Osteoblast (primary cell): ENCODE measurements at regions not wholly inside any gene's neighbourhood (a gene's known extent, or its start where the extent isn't known, plus 50 kb on each side); places are given as distances from the start of the nearest gene placed in this dataset.

Source experiments
- DNase-seq: peaks from one replicate; pipeline ENCODE4 v3.0.0; 2011; ENCODE audit warnings: low spot score, mixed read lengths; ENCODE audit not compliant: insufficient read length; ENCODE audit errors: missing footprints
- H2AFZ ChIP-seq: 2 replicates; pipeline ENCODE4 v1.6.0; 2011; ENCODE audit warnings: mild to moderate bottlenecking, low read length
- H3K27ac ChIP-seq: 2 replicates; pipeline ENCODE4 v1.5.1; 2011; ENCODE audit warnings: mild to moderate bottlenecking, low read depth, low read length, moderate library complexity
- H3K27me3 ChIP-seq: 2 replicates; pipeline ENCODE4 v1.6.0; 2012; ENCODE audit warnings: mild to moderate bottlenecking, control low read depth, inconsistent platforms, low read length, moderate library complexity; ENCODE audit not compliant: insufficient read depth
- H3K36me3 ChIP-seq: 2 replicates; pipeline ENCODE4 v1.5.1; 2011; ENCODE audit warnings: mild to moderate bottlenecking, low read length, control low read depth, moderate library complexity; ENCODE audit not compliant: insufficient read depth
- H3K4me1 ChIP-seq: 2 replicates; pipeline ENCODE4 v1.5.1; 2011; ENCODE audit warnings: mild to moderate bottlenecking, low read length, control low read depth, moderate library complexity; ENCODE audit not compliant: insufficient read depth
- H3K4me2 ChIP-seq: 2 replicates; pipeline ENCODE4 v1.6.0; 2011; ENCODE audit warnings: mild to moderate bottlenecking, low read length; ENCODE audit not compliant: insufficient read depth
- H3K4me3 ChIP-seq: fragments of 200-600 bp; sonication (generic); 3 replicates; pipeline ENCODE4 v1.5.1; 2012; ENCODE audit warnings: mild to moderate bottlenecking, low read length, inconsistent platforms; ENCODE audit not compliant: insufficient read depth
- H3K79me2 ChIP-seq: 2 replicates; pipeline ENCODE4 v1.6.0; 2012; ENCODE audit warnings: mild to moderate bottlenecking, low read length, control low read depth, inconsistent platforms; ENCODE audit not compliant: insufficient read depth
- H3K9me3 ChIP-seq: 2 replicates; pipeline ENCODE4 v1.5.1; 2011; ENCODE audit warnings: low read depth, low read length, control low read depth
- H4K20me1 ChIP-seq: 2 replicates; pipeline ENCODE4 v1.6.0; 2012; ENCODE audit warnings: mild to moderate bottlenecking, low read length, control low read depth; ENCODE audit not compliant: insufficient read depth
- CTCF ChIP-seq: IDR thresholded peaks from 2 replicates; pipeline ENCODE4 v1.5.1; 2011; ENCODE audit warnings: mild to moderate bottlenecking, low read depth, low read length, moderate library complexity; ENCODE audit errors: extremely low read depth

- Histone ChIP-seq H4K20me1 (no peaks in the 10 kb centered on the region), H3K27ac (no peak overlapping the region), H3K4me3 (no peak overlapping the region), H3K79me2 (no peaks in the 10 kb centered on the region), H2AFZ (no peak overlapping the region), H3K27me3 (no peaks in the 10 kb centered on the region), H3K4me2 (no peak overlapping the region), H3K4me1 (peaks cover 24% of the 10 kb centered on the region), H3K36me3 (no peaks in the 10 kb centered on the region), H3K9me3 (no peaks in the 10 kb centered on the region)
- TF ChIP-seq CTCF, result no peak
- DNase-seq, result peak; percentile 69
These were observed 128.8 kb upstream of the FAM20C start for GRCh38 chr7:63521-64021.

GRCh38 chr7:64098-64915 lies 128.1 kb upstream of the FAM20C start:
- peak; percentile 76 for TF ChIP-seq CTCF

GRCh38 chr7:64916-65341 lies 127.4 kb upstream of the FAM20C start:
- H3K9me3 ChIP-seq, result no peaks in the 10 kb centered on the region
- TF ChIP-seq CTCF, result no peak
- H3K27ac ChIP-seq, result no peak overlapping the region
- H3K36me3 ChIP-seq, result no peaks in the 10 kb centered on the region
- no peaks in the 10 kb centered on the region for H3K27me3 ChIP-seq
- H3K4me2 ChIP-seq, result no peak overlapping the region
- no peaks in the 10 kb centered on the region for H3K79me2 ChIP-seq
- H2AFZ ChIP-seq, result no peak overlapping the region
- peaks cover 28% of the 10 kb centered on the region for H3K4me1 ChIP-seq
- no peak overlapping the region for H3K4me3 ChIP-seq
- no peaks in the 10 kb centered on the region for H4K20me1 ChIP-seq
- peak; percentile 45 for DNase-seq

More at GRCh38 chr7:64098-64915, 128.1 kb upstream of the FAM20C start:
- no peaks in the 10 kb centered on the region for H3K36me3 ChIP-seq
- no peaks in the 10 kb centered on the region for H3K79me2 ChIP-seq
- H2AFZ ChIP-seq, result no peak overlapping the region
- H3K4me3 ChIP-seq, result no peak overlapping the region
- H3K4me1 ChIP-seq, result peaks cover 28% of the 10 kb centered on the region
- H3K27me3 ChIP-seq, result no peaks in the 10 kb centered on the region
- DNase-seq, result peak; percentile 92
- H3K9me3 ChIP-seq, result no peaks in the 10 kb centered on the region
- H4K20me1 ChIP-seq, result no peaks in the 10 kb centered on the region
- H3K27ac ChIP-seq, result no peak overlapping the region
- H3K4me2 ChIP-seq, result no peak overlapping the region

- no peak overlapping the region for H2AFZ ChIP-seq
These were observed 126.8 kb upstream of the FAM20C start for GRCh38 chr7:65554-65953.

More at GRCh38 chr7:65554-65953, 126.8 kb upstream of the FAM20C start:
- H3K9me3 ChIP-seq, result no peaks in the 10 kb centered on the region
- no peak overlapping the region for H3K4me2 ChIP-seq
- H3K79me2 ChIP-seq, result no peaks in the 10 kb centered on the region
- H4K20me1 ChIP-seq, result no peaks in the 10 kb centered on the region
- H3K27me3 ChIP-seq, result no peaks in the 10 kb centered on the region
- peaks cover 28% of the 10 kb centered on the region for H3K4me1 ChIP-seq
- TF ChIP-seq CTCF, result no peak
- H3K36me3 ChIP-seq, result no peaks in the 10 kb centered on the region
- DNase-seq, result peak; percentile 89
- no peak overlapping the region for H3K4me3 ChIP-seq
- no peak overlapping the region for H3K27ac ChIP-seq
